ENCODE measurements at regions not wholly inside any gene's neighbourhood (a gene's known extent, or its start where the extent isn't known, plus 50 kb on each side); places are given as distances from the start of the nearest gene placed in this dataset.
"Not testable (repeated sequence)": the region's sequence is repeated elsewhere in the genome, so short reads cannot be mapped to it uniquely, and the experiment has no call there.

GRCh38 chr6:85325811-85326210 is 124.1 kb upstream of the NT5E start:
- intact Hi-C loops (cut with micrococcal nuclease) = loop anchor here (10.0 kb wide), 1 partner anchor 1101 kb away; the partner anchor contains the start of gene CEP162
- H3K9me1 ChIP-seq (ENCODE audit: control insufficient read depth, insufficient read depth, low read length); H2AFZ ChIP-seq (ENCODE audit: low read depth, low read length); H3K9ac ChIP-seq (ENCODE audit: insufficient read depth in 1 of 2, low read depth in 2 of 2, low read length in 2 of 2); H4K20me1 ChIP-seq (replicated peaks; ENCODE audit: control insufficient read depth, insufficient read depth, low read length); H3K9me3 ChIP-seq (replicated peaks; ENCODE audit: control insufficient read depth, insufficient read depth, low read depth, low read length); H3K27me3 ChIP-seq (ENCODE audit: control insufficient read depth in 2 of 2, insufficient read depth in 2 of 2, low read length in 2 of 2); H3K36me3 ChIP-seq (ENCODE audit: control insufficient read depth, insufficient read depth, low read length); FAIRE-seq; CTCF ChIA-PET (ENCODE audit: low intra/inter-chr PET ratio); H3K4me2 ChIP-seq (ENCODE audit: insufficient read depth, low read length); H3K4me1 ChIP-seq (replicated peaks in 1 of 2; ENCODE audit: control insufficient read depth in 2 of 2, insufficient read depth in 2 of 2, low read length in 2 of 2); in situ Hi-C loops (cut with MboI); BruUV-seq (replicated peaks); H3K4me3 ChIP-seq; H3K79me2 ChIP-seq (ENCODE audit: control insufficient read depth, insufficient read depth, low read length); ATAC-seq; H3K27ac ChIP-seq (ENCODE audit: extremely low read depth, low read depth, low read length); DNase-seq (ENCODE audit: extremely low read depth in 1 of 4, low spot score in 3 of 4): not testable (repeated sequence)
- POLR2A ChIA-PET = interaction anchor here (0.6 kb wide), 1 partner anchor 14 kb away, joined by 4 read pairs; no protein-coding TSS in a partner anchor
- 9% methylated on average over 16 of the region's 31 CpGs for WGBS (ENCODE audit: insufficient coverage, low coverage, missing lambda C conversion rate)

DNA sequence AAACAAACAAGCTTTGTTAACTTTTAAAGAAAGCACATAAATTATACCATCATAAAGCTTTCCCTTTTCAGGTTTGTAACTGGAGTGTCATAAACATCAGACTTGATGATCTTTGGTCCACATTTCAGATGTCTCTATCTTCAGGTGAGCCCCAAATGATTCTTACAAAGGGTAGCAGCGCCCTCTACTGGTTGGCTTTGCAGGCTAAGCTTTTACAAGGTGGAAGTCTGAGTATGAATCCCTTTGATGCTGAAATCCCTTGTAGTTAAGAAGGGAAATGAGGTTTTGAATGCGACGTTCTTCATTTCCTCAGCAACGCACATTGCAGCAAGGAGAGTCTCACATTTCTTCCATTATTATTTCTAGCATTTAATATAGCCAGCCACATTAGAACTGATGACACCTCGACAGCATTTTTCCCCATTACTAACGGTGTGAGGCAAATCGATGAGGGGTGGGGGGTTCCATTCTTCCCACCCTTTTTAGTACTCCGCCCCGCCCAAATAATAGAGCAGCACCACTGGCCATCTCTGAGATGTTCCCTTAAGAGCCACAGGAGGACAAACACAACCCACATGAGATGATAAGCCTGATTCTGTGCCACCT is 126.3 kb upstream of the NT5E start:
- Histone ChIP-seq H3K4me3 (no peak overlapping the region), H3K9me1 (ENCODE audit: control insufficient read depth, insufficient read depth, low read length) (peaks cover 3% of the 10 kb centered on the region), H3K79me2 (ENCODE audit: control insufficient read depth, insufficient read depth, low read length) (no peaks in the 10 kb centered on the region), H3K27me3 (ENCODE audit: control insufficient read depth in 2 of 2, insufficient read depth in 2 of 2, low read length in 2 of 2) (no peaks in the 10 kb centered on the region), H2AFZ (ENCODE audit: low read depth, low read length) (no peak overlapping the region), H4K20me1 (replicated peaks; ENCODE audit: control insufficient read depth, insufficient read depth, low read length) (no peaks in the 10 kb centered on the region), H3K27ac (ENCODE audit: extremely low read depth, low read depth, low read length) (no peak overlapping the region), H3K9me3 (replicated peaks; ENCODE audit: control insufficient read depth, insufficient read depth, low read depth, low read length) (no peaks in the 10 kb centered on the region), H3K4me2 (ENCODE audit: insufficient read depth, low read length) (no peak overlapping the region), H3K4me1 (replicated peaks in 1 of 2; ENCODE audit: control insufficient read depth in 2 of 2, insufficient read depth in 2 of 2, low read length in 2 of 2) (no peaks in the 10 kb centered on the region), H3K9ac (ENCODE audit: insufficient read depth in 1 of 2, low read depth in 2 of 2, low read length in 2 of 2) (no peak overlapping the region), H3K36me3 (ENCODE audit: control insufficient read depth, insufficient read depth, low read length) (no peaks in the 10 kb centered on the region)
- in situ Hi-C loops (cut with MboI) = loop anchor here (25.0 kb wide), 1 partner anchor 886 kb away; no protein-coding TSS in a partner anchor
- DNase-seq (ENCODE audit: extremely low read depth in 1 of 4, low spot score in 3 of 4) = peak; percentile 37 to 82 (median 56)
- intact Hi-C loops (cut with micrococcal nuclease) = loop anchor here (1.0 to 10.0 kb wide), 3 partner anchors 196 to 1099 kb away; partner anchors contain the start of gene CEP162
- ChIA-PET POLR2A (interaction anchor here (0.5 kb wide), 1 partner anchor 197 kb away, joined by 3 read pairs; no protein-coding TSS in a partner anchor), CTCF (ENCODE audit: low intra/inter-chr PET ratio) (interaction anchor here (0.6 to 1.4 kb wide), 2 partner anchors 10 to 895 kb away, joined by 4 to 8 read pairs; no protein-coding TSS in a partner anchor)
- peak; percentile 95 for FAIRE-seq
- peak; percentile 92 for ATAC-seq
- 0% methylated on average over 9 of the region's 9 CpGs for WGBS (ENCODE audit: insufficient coverage, low coverage, missing lambda C conversion rate)
- no TSS peak for BruUV-seq (replicated peaks)
- TF ChIP-seq CBX3 (IDR thresholded peaks at IDR 0.05; ENCODE audit: borderline replicate concordance in 1 of 2, low read length in 2 of 2) = no peak
- TF ChIP-seq, protein P1, sequence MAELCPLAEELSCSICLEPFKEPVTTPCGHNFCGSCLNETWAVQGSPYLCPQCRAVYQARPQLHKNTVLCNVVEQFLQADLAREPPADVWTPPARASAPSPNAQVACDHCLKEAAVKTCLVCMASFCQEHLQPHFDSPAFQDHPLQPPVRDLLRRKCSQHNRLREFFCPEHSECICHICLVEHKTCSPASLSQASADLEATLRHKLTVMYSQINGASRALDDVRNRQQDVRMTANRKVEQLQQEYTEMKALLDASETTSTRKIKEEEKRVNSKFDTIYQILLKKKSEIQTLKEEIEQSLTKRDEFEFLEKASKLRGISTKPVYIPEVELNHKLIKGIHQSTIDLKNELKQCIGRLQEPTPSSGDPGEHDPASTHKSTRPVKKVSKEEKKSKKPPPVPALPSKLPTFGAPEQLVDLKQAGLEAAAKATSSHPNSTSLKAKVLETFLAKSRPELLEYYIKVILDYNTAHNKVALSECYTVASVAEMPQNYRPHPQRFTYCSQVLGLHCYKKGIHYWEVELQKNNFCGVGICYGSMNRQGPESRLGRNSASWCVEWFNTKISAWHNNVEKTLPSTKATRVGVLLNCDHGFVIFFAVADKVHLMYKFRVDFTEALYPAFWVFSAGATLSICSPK (IDR thresholded peaks at IDR 0.05; ENCODE audit: borderline replicate concordance) = no peak
- no peak for TF ChIP-seq ZFP91 (CRISPR knock-in tag; IDR thresholded peaks at IDR 0.05)
- 0 out of 2 replicates have a peak, but pooled peaks have one; percentile 17 for TF ChIP-seq RB1 (IDR thresholded peaks at IDR 0.05; ENCODE audit: low read depth)
- TF ChIP-seq RBM17 (IDR thresholded peaks at IDR 0.05; ENCODE audit: borderline replicate concordance, low read depth, low read length) = no peak
- no peak for TF ChIP-seq ZNF561 (CRISPR knock-in tag; conservative IDR thresholded peaks at IDR 0.05)
- TF ChIP-seq SMARCA5 (IDR thresholded peaks at IDR 0.05) = no peak
- TF ChIP-seq HMG20B (CRISPR knock-in tag; IDR thresholded peaks at IDR 0.05) = no peak
- TF ChIP-seq ZNF449 (CRISPR knock-in tag; IDR thresholded peaks at IDR 0.05) = no peak
- TF ChIP-seq SNAPC5 (CRISPR knock-in tag; IDR thresholded peaks at IDR 0.05) = no peak

Data from K562 (cell line).